Astrocyte of the spinal cord (primary cell): ENCODE measurements at regions not wholly inside any gene's neighbourhood (a gene's known extent, or its start where the extent isn't known, plus 50 kb on each side); places are given as distances from the start of the nearest gene placed in this dataset.

Experiments used
- DNase-seq: peaks from one replicate; pipeline ENCODE4 v3.0.0; 2011; ENCODE audit warnings: low read depth, low spot score
- H3K4me3 ChIP-seq: 2 replicates; pipeline ENCODE4 v1.5.1; 2011; ENCODE audit warnings: low read depth, mild to moderate bottlenecking, low read length, moderate library complexity
- in situ Hi-C: cut with HindIII; loops from 2 replicates; pipeline ENCODE4 v1.10.0; 2017; ENCODE audit warnings: low sequenced_read_pairs
- TF ChIP-seq, protein P1 (sequence below): IDR thresholded peaks from 2 replicates; pipeline ENCODE4 v1.5.1; 2012; ENCODE audit warnings: low read depth, mild to moderate bottlenecking, low read length, inconsistent platforms

DNA sequence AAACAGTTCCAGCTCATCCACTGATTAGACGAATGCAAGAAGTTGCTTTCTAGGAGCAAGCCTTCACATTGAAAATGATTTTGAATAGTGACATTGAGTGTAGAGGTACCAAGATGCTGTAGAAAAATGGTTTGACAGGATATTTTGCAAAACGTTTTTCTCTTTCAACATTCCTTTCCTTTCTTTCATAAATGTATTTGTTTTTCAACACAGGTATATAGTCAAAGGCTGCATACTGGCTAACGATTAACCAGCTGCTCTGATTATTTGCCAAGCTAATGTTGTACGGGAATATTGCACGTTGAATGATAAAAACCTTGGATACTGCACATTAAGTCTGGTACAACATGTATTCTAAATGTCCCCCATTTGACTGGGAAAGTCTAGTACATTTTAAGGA is 78.8 kb upstream of the TENT5A start:
- in situ Hi-C loops: no loop called here
- H3K4me3 ChIP-seq: no peak overlapping the region
- DNase-seq: no peak

DNA sequence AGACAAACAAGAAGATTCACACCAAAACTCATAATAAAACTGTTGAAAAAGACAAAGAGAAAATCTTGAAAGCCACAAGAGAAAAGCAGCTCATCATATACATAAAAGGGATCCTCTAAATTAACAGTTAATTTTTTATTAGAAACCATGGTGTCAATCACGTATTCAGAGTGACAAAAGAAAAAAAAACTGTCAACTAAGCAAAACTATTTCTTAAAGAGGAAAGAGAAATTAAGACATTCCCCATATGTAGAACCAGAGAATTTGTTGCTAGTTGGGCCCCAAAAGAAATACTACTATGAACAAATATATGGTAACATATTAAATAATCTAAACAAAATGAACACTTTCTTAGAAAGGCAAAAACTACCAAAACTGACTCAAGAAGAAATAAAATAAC is 74.3 kb upstream of the TENT5A start:
- in situ Hi-C loops: no loop called here
- no peak for DNase-seq
- TF ChIP-seq, protein P1, sequence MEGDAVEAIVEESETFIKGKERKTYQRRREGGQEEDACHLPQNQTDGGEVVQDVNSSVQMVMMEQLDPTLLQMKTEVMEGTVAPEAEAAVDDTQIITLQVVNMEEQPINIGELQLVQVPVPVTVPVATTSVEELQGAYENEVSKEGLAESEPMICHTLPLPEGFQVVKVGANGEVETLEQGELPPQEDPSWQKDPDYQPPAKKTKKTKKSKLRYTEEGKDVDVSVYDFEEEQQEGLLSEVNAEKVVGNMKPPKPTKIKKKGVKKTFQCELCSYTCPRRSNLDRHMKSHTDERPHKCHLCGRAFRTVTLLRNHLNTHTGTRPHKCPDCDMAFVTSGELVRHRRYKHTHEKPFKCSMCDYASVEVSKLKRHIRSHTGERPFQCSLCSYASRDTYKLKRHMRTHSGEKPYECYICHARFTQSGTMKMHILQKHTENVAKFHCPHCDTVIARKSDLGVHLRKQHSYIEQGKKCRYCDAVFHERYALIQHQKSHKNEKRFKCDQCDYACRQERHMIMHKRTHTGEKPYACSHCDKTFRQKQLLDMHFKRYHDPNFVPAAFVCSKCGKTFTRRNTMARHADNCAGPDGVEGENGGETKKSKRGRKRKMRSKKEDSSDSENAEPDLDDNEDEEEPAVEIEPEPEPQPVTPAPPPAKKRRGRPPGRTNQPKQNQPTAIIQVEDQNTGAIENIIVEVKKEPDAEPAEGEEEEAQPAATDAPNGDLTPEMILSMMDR: no peak
- no peak overlapping the region for H3K4me3 ChIP-seq

More for the DNA sequence above, 78.8 kb upstream of the TENT5A start:
- TF ChIP-seq, protein P1: no peak

DNA sequence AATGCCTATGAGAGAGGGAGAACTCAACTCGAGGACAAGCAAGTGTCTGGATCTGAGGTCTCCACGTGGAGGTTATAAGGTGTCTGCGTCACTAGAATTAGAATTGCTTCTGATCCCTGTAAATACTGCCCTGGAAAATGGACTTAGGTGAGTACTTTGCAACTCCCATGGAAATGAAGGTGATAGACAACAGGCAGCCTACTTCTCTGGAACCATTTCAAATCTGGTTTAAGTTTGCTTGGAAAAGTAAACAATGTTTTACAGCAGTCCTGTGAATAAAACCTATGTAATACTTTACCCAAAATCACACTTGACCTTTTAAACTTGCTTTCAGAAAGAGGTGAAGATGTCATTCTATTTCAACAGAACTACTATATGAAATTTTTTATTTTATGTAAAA is 70.1 kb upstream of the TENT5A start:
- in situ Hi-C loops: no loop called here

DNA sequence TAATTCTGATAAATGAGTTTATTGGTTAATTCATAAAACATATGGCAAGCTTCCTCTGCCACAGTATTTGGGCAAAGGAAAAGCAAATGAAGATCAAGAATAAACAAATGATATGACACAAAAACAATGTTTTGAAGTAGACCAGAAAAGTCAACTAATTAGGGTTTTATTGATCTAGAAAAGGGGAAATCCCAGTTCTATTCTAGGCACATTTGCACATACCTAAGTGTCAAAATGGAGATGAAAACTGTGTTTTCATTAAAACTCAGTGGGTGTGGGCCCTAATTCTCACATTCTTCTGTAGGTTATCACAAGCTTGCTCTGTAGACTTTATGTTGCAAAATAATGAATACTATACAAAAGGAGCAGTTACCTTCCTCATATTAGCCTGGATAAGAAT is 69.0 kb upstream of the TENT5A start:
- DNase-seq: no peak
- H3K4me3 ChIP-seq: no peak overlapping the region
- TF ChIP-seq, protein P1: no peak
- in situ Hi-C loops: no loop called here

More for the DNA sequence above, 70.1 kb upstream of the TENT5A start:
- no peak for DNase-seq
- H3K4me3 ChIP-seq: no peak overlapping the region
- TF ChIP-seq, protein P1: no peak

DNA sequence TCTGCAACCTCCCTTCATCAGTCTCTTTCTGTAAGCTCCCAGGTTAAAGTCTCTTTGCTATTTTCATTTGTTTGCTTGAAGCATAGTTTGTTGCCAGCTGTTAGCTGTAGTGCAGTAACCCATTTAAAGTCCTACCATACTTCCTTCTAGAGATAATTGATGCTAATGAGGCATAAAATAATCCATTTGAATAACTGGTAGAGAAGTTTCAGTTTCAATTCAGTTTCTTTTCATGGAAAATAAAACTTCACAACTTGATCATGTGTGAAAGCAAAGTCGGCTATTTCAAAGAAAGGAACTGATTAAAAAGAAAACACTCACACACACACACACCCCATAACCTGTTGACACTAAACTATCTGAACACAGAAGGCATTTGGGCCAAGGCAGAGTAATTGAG is 68.5 kb upstream of the TENT5A start:
- no peak overlapping the region for H3K4me3 ChIP-seq
- DNase-seq: no peak
- TF ChIP-seq, protein P1: no peak
- in situ Hi-C loops: no loop called here

DNA sequence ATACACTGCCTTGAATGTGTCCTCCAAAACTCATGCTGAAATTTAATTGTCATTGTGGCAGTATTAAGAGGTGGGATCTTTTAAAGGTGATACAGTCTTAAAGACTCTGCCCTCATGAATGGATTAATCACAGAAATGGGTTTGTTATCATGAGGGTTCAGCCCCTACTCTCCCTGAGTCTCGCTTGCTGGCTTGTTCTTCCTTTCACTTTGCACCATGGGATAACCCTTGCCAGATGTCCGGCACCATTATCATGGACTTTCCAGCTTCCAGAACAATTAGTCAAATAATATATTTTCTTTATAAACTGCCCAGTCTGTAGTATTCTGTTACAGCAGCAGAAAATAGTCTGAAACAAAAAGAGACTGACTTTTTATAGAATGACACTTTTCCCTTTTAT is 67.9 kb upstream of the TENT5A start:
- TF ChIP-seq, protein P1: no peak
- DNase-seq: no peak
- in situ Hi-C loops: no loop called here
- no peak overlapping the region for H3K4me3 ChIP-seq

DNA sequence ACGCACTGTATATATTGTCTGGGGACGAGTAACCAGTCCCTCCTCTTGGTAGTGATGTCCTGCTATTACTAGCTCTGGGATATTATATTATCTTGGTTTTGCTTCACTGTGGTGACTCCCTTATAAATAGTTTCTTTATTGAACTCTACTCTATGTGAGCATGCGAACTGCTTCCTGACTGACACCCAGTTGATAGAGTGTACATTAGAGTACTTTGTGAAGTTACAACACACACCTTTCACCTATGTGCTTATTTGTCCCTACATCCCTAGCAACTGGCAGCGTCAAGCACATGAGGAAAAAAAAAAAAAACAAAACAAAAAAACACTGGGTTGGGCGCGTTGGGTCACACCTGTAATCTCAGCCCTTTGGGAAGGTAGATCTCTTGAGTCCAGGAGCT is 67.3 kb upstream of the TENT5A start:
- in situ Hi-C loops: no loop called here
- no peak overlapping the region for H3K4me3 ChIP-seq
- TF ChIP-seq, protein P1: no peak
- DNase-seq: no peak
